Activated naive CD4-positive, alpha-beta T cell treated with anti-CD3 and anti-CD28 coated beads, Interleukin-2, amount 10 ng/mL, durations not matched to agents 7 days and 5 days (primary cell): ENCODE measurements at regions not wholly inside any gene's neighbourhood (a gene's known extent, or its start where the extent isn't known, plus 50 kb on each side); places are given as distances from the start of the nearest gene placed in this dataset.

ENCODE experiments used
- CTCF ChIA-PET: fragments of 350-600 bp; sonication (Branson Sonifier 250); formaldehyde crosslinking; loops from one replicate; lab custom pipeline; 2021; ENCODE audit warnings: antibody characterized with exemption; lab: Charles Lee
- DNase-seq: peaks from one replicate; pipeline ENCODE4 v3.0.0-alpha.2; 2020
- H3K27ac Mint-ChIP-seq: one replicate; pipeline ENCODE4 v1.8.0; 2021; ENCODE audit warnings: mild to moderate bottlenecking, moderate library complexity, mixed read lengths
- H3K27me3 Mint-ChIP-seq: one replicate; pipeline ENCODE4 v1.8.0; 2021; ENCODE audit warnings: mild to moderate bottlenecking, mixed read lengths
- H3K36me3 Mint-ChIP-seq: one replicate; pipeline ENCODE4 v1.8.0; 2021; ENCODE audit warnings: mixed read lengths
- H3K4me1 Mint-ChIP-seq: one replicate; pipeline ENCODE4 v1.8.0; 2021; ENCODE audit warnings: mixed read lengths
- H3K4me3 Mint-ChIP-seq: one replicate; pipeline ENCODE4 v1.8.0; 2021; ENCODE audit warnings: mild to moderate bottlenecking, moderate library complexity, mixed read lengths
- H3K9me3 Mint-ChIP-seq: one replicate; pipeline ENCODE4 v1.8.0; 2021; ENCODE audit warnings: mixed read lengths

- CTCF ChIA-PET: no interaction called here
- Mint-ChIP-seq H3K4me3 (no peak overlapping the region), H3K27ac (no peak overlapping the region), H3K4me1 (no peaks in the 10 kb centered on the region), H3K36me3 (no peaks in the 10 kb centered on the region), H3K9me3 (peaks cover 4% of the 10 kb centered on the region), H3K27me3 (no peaks in the 10 kb centered on the region)
- no peak for DNase-seq
Measured at GRCh38 chr4:127084666-127085065, 548.1 kb upstream of the INTU start.

GRCh38 chr4:127097061-127097460 lies 535.7 kb upstream of the INTU start:
- CTCF ChIA-PET: no interaction called here
- Mint-ChIP-seq H3K4me1 (no peaks in the 10 kb centered on the region), H3K4me3 (no peak overlapping the region), H3K27me3 (no peaks in the 10 kb centered on the region), H3K9me3 (peaks cover 2% of the 10 kb centered on the region), H3K27ac (no peak overlapping the region), H3K36me3 (no peaks in the 10 kb centered on the region)
- no peak for DNase-seq

GRCh38 chr4:127102361-127102760 lies 530.4 kb upstream of the INTU start:
- H3K27me3 Mint-ChIP-seq: no peaks in the 10 kb centered on the region
- H3K9me3 Mint-ChIP-seq: peaks cover 5% of the 10 kb centered on the region
- no peak for DNase-seq
- no peaks in the 10 kb centered on the region for H3K4me1 Mint-ChIP-seq
- no peak overlapping the region for H3K27ac Mint-ChIP-seq
- no peak overlapping the region for H3K4me3 Mint-ChIP-seq
- no peaks in the 10 kb centered on the region for H3K36me3 Mint-ChIP-seq
- CTCF ChIA-PET: interaction anchor here (1.4 kb wide), 1 partner anchor 24 kb away, joined by 3 read pairs; no protein-coding TSS in a partner anchor

- H3K36me3 Mint-ChIP-seq: no peaks in the 10 kb centered on the region
- CTCF ChIA-PET: no interaction called here
Measured at GRCh38 chr4:127103681-127104115, 529.1 kb upstream of the INTU start.

GRCh38 chr4:127113844-127114362 lies 518.9 kb upstream of the INTU start:
- Mint-ChIP-seq H3K27me3 (no peaks in the 10 kb centered on the region), H3K9me3 (peaks cover 7% of the 10 kb centered on the region), H3K4me1 (no peaks in the 10 kb centered on the region), H3K36me3 (no peaks in the 10 kb centered on the region), H3K4me3 (no peak overlapping the region), H3K27ac (no peak overlapping the region)
- CTCF ChIA-PET: no interaction called here
- no peak for DNase-seq

More at GRCh38 chr4:127103681-127104115, 529.1 kb upstream of the INTU start:
- H3K27ac Mint-ChIP-seq: no peak overlapping the region
- H3K9me3 Mint-ChIP-seq: peaks cover 8% of the 10 kb centered on the region
- no peaks in the 10 kb centered on the region for H3K4me1 Mint-ChIP-seq
- DNase-seq: no peak
- no peak overlapping the region for H3K4me3 Mint-ChIP-seq
- no peaks in the 10 kb centered on the region for H3K27me3 Mint-ChIP-seq

- Mint-ChIP-seq H3K4me3 (no peak overlapping the region), H3K27me3 (no peaks in the 10 kb centered on the region), H3K4me1 (no peaks in the 10 kb centered on the region), H3K27ac (no peak overlapping the region), H3K36me3 (no peaks in the 10 kb centered on the region), H3K9me3 (peaks cover 6% of the 10 kb centered on the region)
- DNase-seq: no peak
- CTCF ChIA-PET: interaction anchor here (0.9 kb wide), 1 partner anchor 17 kb away, joined by 3 read pairs; no protein-coding TSS in a partner anchor
Measured at GRCh38 chr4:127118681-127119080, 514.1 kb upstream of the INTU start.

GRCh38 chr4:127120441-127121090 lies 512.2 kb upstream of the INTU start:
- no peak overlapping the region for H3K27ac Mint-ChIP-seq
- no peaks in the 10 kb centered on the region for H3K4me1 Mint-ChIP-seq
- H3K27me3 Mint-ChIP-seq: no peaks in the 10 kb centered on the region
- no peak overlapping the region for H3K4me3 Mint-ChIP-seq
- no peaks in the 10 kb centered on the region for H3K36me3 Mint-ChIP-seq
- DNase-seq: no peak
- CTCF ChIA-PET: no interaction called here
- peaks cover 5% of the 10 kb centered on the region for H3K9me3 Mint-ChIP-seq

GRCh38 chr4:127124919-127125318 lies 507.8 kb upstream of the INTU start:
- H3K4me3 Mint-ChIP-seq: no peak overlapping the region
- CTCF ChIA-PET: no interaction called here
- no peaks in the 10 kb centered on the region for H3K36me3 Mint-ChIP-seq
- H3K9me3 Mint-ChIP-seq: peaks cover 4% of the 10 kb centered on the region
- no peaks in the 10 kb centered on the region for H3K4me1 Mint-ChIP-seq
- no peak overlapping the region for H3K27ac Mint-ChIP-seq
- H3K27me3 Mint-ChIP-seq: no peaks in the 10 kb centered on the region
- no peak for DNase-seq

- no peaks in the 10 kb centered on the region for H3K4me1 Mint-ChIP-seq
- no peaks in the 10 kb centered on the region for H3K36me3 Mint-ChIP-seq
- peaks cover 3% of the 10 kb centered on the region for H3K9me3 Mint-ChIP-seq
- CTCF ChIA-PET: no interaction called here
- no peaks in the 10 kb centered on the region for H3K27me3 Mint-ChIP-seq
- H3K4me3 Mint-ChIP-seq: no peak overlapping the region
- H3K27ac Mint-ChIP-seq: no peak overlapping the region
- DNase-seq: no peak
Measured at GRCh38 chr4:127126718-127127117, 506.0 kb upstream of the INTU start.

- no peaks in the 10 kb centered on the region for H3K27me3 Mint-ChIP-seq
- H3K36me3 Mint-ChIP-seq: no peaks in the 10 kb centered on the region
- no peaks in the 10 kb centered on the region for H3K9me3 Mint-ChIP-seq
- no peak overlapping the region for H3K27ac Mint-ChIP-seq
- H3K4me1 Mint-ChIP-seq: no peaks in the 10 kb centered on the region
- no peak for DNase-seq
- CTCF ChIA-PET: no interaction called here
- no peak overlapping the region for H3K4me3 Mint-ChIP-seq
Measured at GRCh38 chr4:127131527-127131926, 501.2 kb upstream of the INTU start.

GRCh38 chr4:127134490-127134889 lies 498.3 kb upstream of the INTU start:
- CTCF ChIA-PET: no interaction called here
- no peak for DNase-seq
- Mint-ChIP-seq H3K27ac (no peak overlapping the region), H3K4me3 (no peak overlapping the region), H3K4me1 (no peaks in the 10 kb centered on the region), H3K9me3 (no peaks in the 10 kb centered on the region), H3K36me3 (no peaks in the 10 kb centered on the region), H3K27me3 (no peaks in the 10 kb centered on the region)

- CTCF ChIA-PET: no interaction called here
- H3K36me3 Mint-ChIP-seq: no peaks in the 10 kb centered on the region
- no peaks in the 10 kb centered on the region for H3K4me1 Mint-ChIP-seq
- no peaks in the 10 kb centered on the region for H3K27me3 Mint-ChIP-seq
- DNase-seq: no peak
- no peak overlapping the region for H3K27ac Mint-ChIP-seq
- no peaks in the 10 kb centered on the region for H3K9me3 Mint-ChIP-seq
- H3K4me3 Mint-ChIP-seq: no peak overlapping the region
Measured at GRCh38 chr4:127138586-127138985, 494.2 kb upstream of the INTU start.

GRCh38 chr4:127139788-127140286 lies 492.9 kb upstream of the INTU start:
- no peaks in the 10 kb centered on the region for H3K9me3 Mint-ChIP-seq
- H3K4me1 Mint-ChIP-seq: no peaks in the 10 kb centered on the region
- CTCF ChIA-PET: no interaction called here
- H3K4me3 Mint-ChIP-seq: no peak overlapping the region
- no peak overlapping the region for H3K27ac Mint-ChIP-seq
- no peak for DNase-seq
- H3K27me3 Mint-ChIP-seq: no peaks in the 10 kb centered on the region
- no peaks in the 10 kb centered on the region for H3K36me3 Mint-ChIP-seq

GRCh38 chr4:127140306-127140705 lies 492.5 kb upstream of the INTU start:
- Mint-ChIP-seq H3K36me3 (no peaks in the 10 kb centered on the region), H3K4me3 (no peak overlapping the region), H3K27me3 (no peaks in the 10 kb centered on the region), H3K4me1 (no peaks in the 10 kb centered on the region), H3K27ac (no peak overlapping the region), H3K9me3 (no peaks in the 10 kb centered on the region)
- CTCF ChIA-PET: no interaction called here
- no peak for DNase-seq

- CTCF ChIA-PET: no interaction called here
- no peak for DNase-seq
- Mint-ChIP-seq H3K4me1 (no peaks in the 10 kb centered on the region), H3K36me3 (no peaks in the 10 kb centered on the region), H3K4me3 (no peak overlapping the region), H3K9me3 (no peaks in the 10 kb centered on the region), H3K27ac (no peak overlapping the region), H3K27me3 (no peaks in the 10 kb centered on the region)
Measured at GRCh38 chr4:127141856-127142255, 490.9 kb upstream of the INTU start.
